K562 (cell line): ENCODE measurements at regions not wholly inside any gene's neighbourhood (a gene's known extent, or its start where the extent isn't known, plus 50 kb on each side); places are given as distances from the start of the nearest gene placed in this dataset.

ENCODE experiments used
- ATAC-seq: fragments of 200-7000 bp; cut with Tn5 transposase; 3 replicates; pipeline ENCODE4 v1.9.1; 2020; ENCODE audit warnings: moderate library complexity
- BruUV-seq: library from RNA; stranded (reverse); fragments of 400-500 nt; replicated peaks from 2 replicates; lab custom pipeline; 2021; lab: Mats Ljungman, UMichigan
- CTCF ChIA-PET: fragments of 300-600 bp; formaldehyde crosslinking; extraction: SDS; loops from one replicate; lab custom pipeline; 2021; ENCODE audit warnings: low intra/inter-chr PET ratio; lab: Yijun Ruan, JAX
- POLR2A ChIA-PET: fragments of 300-600, 350-650 bp; sonication (Branson Sonifier 250); formaldehyde crosslinking; extraction: SDS; loops from one replicate; lab custom pipeline; 2021; ENCODE audit warnings: antibody characterized with exemption, inconsistent platforms; lab: Yijun Ruan, JAX
- DNase-seq, 4 experiments: peaks; one replicate each; pipeline versions ENCODE4 v3.0.0 to v3.0.0-alpha.2; 2011 to 2018; ENCODE audit warnings: low spot score in 3 of 4, mixed read lengths in 3 of 4; ENCODE audit errors: extremely low read depth in 1 of 4
- FAIRE-seq: peaks from 2 replicates; lab custom pipeline; 2011; peaks lifted over from hg19 to GRCh38; lab: Jason Lieb, UNC
- H2AFZ ChIP-seq: 2 replicates; pipeline ENCODE4 v1.6.0; 2011; ENCODE audit warnings: low read depth, low read length, control low read depth, inconsistent platforms
- H3K27ac ChIP-seq: fragments of 200-600 bp; 3 replicates; pipeline ENCODE4 v1.8.0; 2011; ENCODE audit warnings: low read depth, mild to moderate bottlenecking, control low read depth, inconsistent platforms, low read length, moderate library complexity, mixed read lengths; ENCODE audit errors: extremely low read depth
- H3K27me3 ChIP-seq, 2 experiments: fragments of 300-600 bp in 1 of 2; 2 replicates in 1 of 2; 3 replicates in 1 of 2; pipeline versions ENCODE4 v1.6.0 to v1.8.0; 2011; ENCODE audit warnings: inconsistent platforms in 2 of 2, low read length in 2 of 2, mild to moderate bottlenecking in 1 of 2, mixed read lengths in 1 of 2, moderate library complexity in 1 of 2; ENCODE audit not compliant: control insufficient read depth in 2 of 2, insufficient read depth in 2 of 2
- H3K36me3 ChIP-seq: fragments of 300-600 bp; 3 replicates; pipeline ENCODE4 v1.8.0; 2011; ENCODE audit warnings: mild to moderate bottlenecking, low read length, inconsistent platforms; ENCODE audit not compliant: control insufficient read depth, insufficient read depth
- H3K4me1 ChIP-seq, 2 experiments: fragments of 200-600 bp in 1 of 2; replicated peaks in 1 of 2; 2 replicates in 1 of 2; 3 replicates in 1 of 2; pipeline versions ENCODE4 v1.5.1 to v1.8.0; 2011; ENCODE audit warnings: inconsistent platforms in 2 of 2, low read length in 2 of 2, mild to moderate bottlenecking in 1 of 2, mixed read lengths in 1 of 2, moderate library complexity in 1 of 2; ENCODE audit not compliant: control insufficient read depth in 2 of 2, insufficient read depth in 2 of 2
- H3K4me2 ChIP-seq: 2 replicates; pipeline ENCODE4 v1.6.1; 2011; ENCODE audit warnings: low read length, control low read depth, inconsistent platforms, mixed read lengths; ENCODE audit not compliant: insufficient read depth
- H3K4me3 ChIP-seq: fragments of 200-600 bp; sonication (generic), shearing (Covaris generic); 2 replicates; pipeline ENCODE4 v1.5.1; 2016; ENCODE audit warnings: control low read depth, inconsistent platforms
- H3K79me2 ChIP-seq: fragments of 200-600 bp; 3 replicates; pipeline ENCODE4 v1.8.0; 2011; ENCODE audit warnings: low read length, inconsistent platforms; ENCODE audit not compliant: control insufficient read depth, insufficient read depth
- H3K9ac ChIP-seq, 2 experiments: 2 replicates each; pipeline versions ENCODE4 v1.6.0 to v1.6.1; 2011; ENCODE audit warnings: low read depth in 2 of 2, low read length in 2 of 2, control low read depth in 1 of 2, inconsistent platforms in 1 of 2, mild to moderate bottlenecking in 1 of 2, mixed read lengths in 1 of 2; ENCODE audit not compliant: insufficient read depth in 1 of 2
- H3K9me1 ChIP-seq: one replicate; pipeline ENCODE4 v1.6.0; 2011; ENCODE audit warnings: inconsistent platforms, mild to moderate bottlenecking, low read length, moderate library complexity; ENCODE audit not compliant: control insufficient read depth, insufficient read depth
- H3K9me3 ChIP-seq: replicated peaks from 2 replicates; pipeline ENCODE4 v1.5.1; 2011; ENCODE audit warnings: low read depth, low read length, inconsistent platforms; ENCODE audit not compliant: control insufficient read depth, insufficient read depth
- H4K20me1 ChIP-seq: replicated peaks from 2 replicates; pipeline ENCODE4 v1.6.1; 2011; ENCODE audit warnings: low read length, inconsistent platforms, mixed read lengths; ENCODE audit not compliant: control insufficient read depth, insufficient read depth
- CBX8 ChIP-seq: fragments of 200-600 bp; sonication (generic); IDR thresholded peaks from 2 replicates; pipeline ENCODE4 v1.6.1; 2012; ENCODE audit warnings: borderline replicate concordance, mixed run types, low read depth, mild to moderate bottlenecking, moderate library complexity, mixed read lengths, low read length, control low read depth, inconsistent platforms; ENCODE audit not compliant: poor library complexity, severe bottlenecking; ENCODE audit errors: extremely low read depth
- CEBPB ChIP-seq: fragments of 450-650 bp; IDR thresholded peaks from 2 replicates; pipeline ENCODE4 v1.6.1; 2016; ENCODE audit warnings: missing genetic modification characterization, missing compliant biosample characterization
- CEBPZ ChIP-seq: fragments of 150-350 bp; IDR thresholded peaks from 2 replicates; pipeline ENCODE4 v1.6.1; 2014; ENCODE audit warnings: low read depth, mild to moderate bottlenecking, low read length, borderline replicate concordance
- CREB1 ChIP-seq, 2 experiments: sonication (generic) in 1 of 2; formaldehyde crosslinking in 1 of 2; IDR thresholded peaks; 2 replicates each; pipeline versions ENCODE4 v1.6.1 to v1.8.0; 2012 to 2022; ENCODE audit warnings: inconsistent platforms in 1 of 2, mild to moderate bottlenecking in 1 of 2, missing genetic modification reagents in 1 of 2, moderate library complexity in 1 of 2
- HDAC3 ChIP-seq: fragments of 450-650 bp; IDR thresholded peaks from 2 replicates; pipeline ENCODE4 v1.6.1; 2018; ENCODE audit warnings: borderline replicate concordance, mild to moderate bottlenecking, moderate library complexity; ENCODE audit not compliant: partially characterized antibody
- HDAC6 ChIP-seq: IDR thresholded peaks from 2 replicates; pipeline ENCODE4 v1.6.1; 2012; ENCODE audit warnings: low read depth, mild to moderate bottlenecking, control low read depth, inconsistent platforms, low read length, moderate library complexity
- HLTF ChIP-seq: fragments of 450-650 bp; IDR thresholded peaks from 2 replicates; pipeline ENCODE4 v1.6.1; 2016
- MEIS2 ChIP-seq: fragments of 450-650 bp; IDR thresholded peaks from 2 replicates; pipeline ENCODE4 v1.6.1; 2014; ENCODE audit warnings: mild to moderate bottlenecking; ENCODE audit not compliant: partially characterized antibody
- NCOA1 ChIP-seq: fragments of 450-650 bp; IDR thresholded peaks from 2 replicates; pipeline ENCODE4 v1.6.1; 2016; ENCODE audit warnings: low read depth
- TCF3 ChIP-seq: sonication (generic); formaldehyde crosslinking; IDR thresholded peaks from 2 replicates; pipeline ENCODE4 v1.4.0; 2020; ENCODE audit warnings: mild to moderate bottlenecking, missing genetic modification reagents
- THRAP3 ChIP-seq: fragments of 450-650 bp; IDR thresholded peaks from 2 replicates; pipeline ENCODE4 v1.6.1; 2016; ENCODE audit warnings: mild to moderate bottlenecking, inconsistent platforms, borderline replicate concordance
- ZNF121 ChIP-seq: sonication (generic); formaldehyde crosslinking; conservative IDR thresholded peaks from 2 replicates; pipeline ENCODE4 v1.8.0; 2022; ENCODE audit warnings: missing genetic modification reagents
- ZNF212 ChIP-seq: fragments of 450-650 bp; formaldehyde crosslinking; IDR thresholded peaks from 2 replicates; pipeline ENCODE4 v1.4.0; 2020; ENCODE audit warnings: mild to moderate bottlenecking
- WGBS: fragments of 100-300 bp; shearing (Covaris generic); methylation state at CpG from one replicate; pipeline ENCODE4 v1.1.6; 2016; ENCODE audit warnings: low coverage, mixed read lengths; ENCODE audit not compliant: insufficient coverage; ENCODE audit errors: missing lambda C conversion rate; 5-methylcytosine and 5-hydroxymethylcytosine counted together
- in situ Hi-C: fragments of 300-500 bp; cut with MboI; formaldehyde crosslinking; loops from 4 replicates; pipeline ENCODE4 v1.15.0; 2018; ENCODE audit warnings: inconsistent platforms, mixed read lengths
- intact Hi-C: fragments of 100-400 bp; cut with micrococcal nuclease; formaldehyde crosslinking; loops from 2 replicates; pipeline ENCODE4 v1.14.2; 2022

DNA sequence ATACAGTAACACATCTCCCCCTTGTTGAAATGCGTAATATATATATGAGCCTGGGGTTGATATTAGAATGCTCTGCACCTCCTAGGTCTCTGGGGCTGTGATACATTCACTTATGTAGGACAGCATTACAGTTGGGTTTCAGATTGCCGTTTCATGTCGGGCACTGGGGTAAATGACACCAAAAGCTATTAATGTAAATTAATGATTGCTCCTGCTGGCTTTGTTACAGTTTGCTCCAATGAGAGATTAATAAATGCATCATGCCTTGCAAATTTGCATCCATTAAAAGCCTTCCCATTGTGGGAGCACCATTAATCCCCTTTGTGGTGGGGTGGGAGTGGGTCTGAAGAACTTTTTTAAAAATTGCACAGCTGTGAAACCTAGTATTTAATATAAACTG, 584.4 kb upstream of the EEF2KMT start:
- no peaks in the 10 kb centered on the region for H4K20me1 ChIP-seq
- BruUV-seq: no TSS peak
- no peaks in the 10 kb centered on the region for H3K4me1 ChIP-seq
- no peak overlapping the region for H2AFZ ChIP-seq
- no peaks in the 10 kb centered on the region for H3K36me3 ChIP-seq
- ChIA-PET CTCF (no interaction called here), POLR2A (no interaction called here)
- no peaks in the 10 kb centered on the region for H3K27me3 ChIP-seq
- no peaks in the 10 kb centered on the region for H3K79me2 ChIP-seq
- no peak for ATAC-seq
- DNase-seq: no peak
- H3K9me3 ChIP-seq: no peaks in the 10 kb centered on the region
- H3K4me2 ChIP-seq: no peak overlapping the region
- no peak overlapping the region for H3K4me3 ChIP-seq
- no peak overlapping the region for H3K9ac ChIP-seq
- in situ Hi-C loops (no loop called here), intact Hi-C loops (no loop called here)
- 0% methylated on average over 3 of the region's 3 CpGs for WGBS
- FAIRE-seq: no peak
- TF ChIP-seq TCF3 (CRISPR knock-in tag) (no peak), CEBPZ (no peak), HDAC6 (no peak), HLTF (no peak), HDAC3 (no peak), ZNF212 (CRISPR knock-in tag) (no peak), CBX8 (no peak), CEBPB (tag) (no peak), ZNF121 (CRISPR knock-in tag) (no peak), NCOA1 (no peak), MEIS2 (no peak), THRAP3 (no peak), CREB1 (IDR thresholded peaks at IDR 0.05) (no peak), CREB1 (CRISPR knock-in tag; IDR thresholded peaks at IDR 0.05) (no peak)
- H3K27ac ChIP-seq: no peak overlapping the region
- H3K9me1 ChIP-seq: no peaks in the 10 kb centered on the region
